ENCODE measurements at regions not wholly inside any gene's neighbourhood (a gene's known extent, or its start where the extent isn't known, plus 50 kb on each side); places are given as distances from the start of the nearest gene placed in this dataset.

DNA sequence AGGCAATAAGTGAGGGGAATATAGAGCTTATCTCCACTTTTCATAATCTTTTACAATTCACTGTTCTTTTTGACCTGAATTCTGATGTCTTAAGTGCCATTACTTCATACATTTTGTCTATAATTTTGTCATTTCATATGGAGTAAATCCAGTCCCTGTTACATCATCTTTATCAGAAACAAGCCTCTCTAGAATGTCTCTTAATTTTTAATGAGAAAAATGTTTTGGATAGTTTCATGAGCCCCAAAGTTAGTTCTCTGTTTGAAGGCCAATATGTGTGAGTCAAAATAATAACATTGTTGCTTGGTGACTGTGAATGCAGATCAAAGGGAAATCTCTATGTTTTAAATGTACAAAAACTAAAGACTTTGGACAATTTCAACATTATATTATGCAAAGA, 329.6 kb upstream of the ARRDC3 start:
- no peak for TF ChIP-seq EP300 (IDR thresholded peaks at IDR 0.05; ENCODE audit: borderline replicate concordance)
- TF ChIP-seq, protein P1, sequence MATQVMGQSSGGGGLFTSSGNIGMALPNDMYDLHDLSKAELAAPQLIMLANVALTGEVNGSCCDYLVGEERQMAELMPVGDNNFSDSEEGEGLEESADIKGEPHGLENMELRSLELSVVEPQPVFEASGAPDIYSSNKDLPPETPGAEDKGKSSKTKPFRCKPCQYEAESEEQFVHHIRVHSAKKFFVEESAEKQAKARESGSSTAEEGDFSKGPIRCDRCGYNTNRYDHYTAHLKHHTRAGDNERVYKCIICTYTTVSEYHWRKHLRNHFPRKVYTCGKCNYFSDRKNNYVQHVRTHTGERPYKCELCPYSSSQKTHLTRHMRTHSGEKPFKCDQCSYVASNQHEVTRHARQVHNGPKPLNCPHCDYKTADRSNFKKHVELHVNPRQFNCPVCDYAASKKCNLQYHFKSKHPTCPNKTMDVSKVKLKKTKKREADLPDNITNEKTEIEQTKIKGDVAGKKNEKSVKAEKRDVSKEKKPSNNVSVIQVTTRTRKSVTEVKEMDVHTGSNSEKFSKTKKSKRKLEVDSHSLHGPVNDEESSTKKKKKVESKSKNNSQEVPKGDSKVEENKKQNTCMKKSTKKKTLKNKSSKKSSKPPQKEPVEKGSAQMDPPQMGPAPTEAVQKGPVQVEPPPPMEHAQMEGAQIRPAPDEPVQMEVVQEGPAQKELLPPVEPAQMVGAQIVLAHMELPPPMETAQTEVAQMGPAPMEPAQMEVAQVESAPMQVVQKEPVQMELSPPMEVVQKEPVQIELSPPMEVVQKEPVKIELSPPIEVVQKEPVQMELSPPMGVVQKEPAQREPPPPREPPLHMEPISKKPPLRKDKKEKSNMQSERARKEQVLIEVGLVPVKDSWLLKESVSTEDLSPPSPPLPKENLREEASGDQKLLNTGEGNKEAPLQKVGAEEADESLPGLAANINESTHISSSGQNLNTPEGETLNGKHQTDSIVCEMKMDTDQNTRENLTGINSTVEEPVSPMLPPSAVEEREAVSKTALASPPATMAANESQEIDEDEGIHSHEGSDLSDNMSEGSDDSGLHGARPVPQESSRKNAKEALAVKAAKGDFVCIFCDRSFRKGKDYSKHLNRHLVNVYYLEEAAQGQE (IDR thresholded peaks at IDR 0.05; ENCODE audit: low read depth) = no peak
- no peak for TF ChIP-seq YY1 (IDR thresholded peaks at IDR 0.05; ENCODE audit: low read depth)
- TF ChIP-seq EGR1 (IDR thresholded peaks at IDR 0.05) = no peak
